Endothelial cell of umbilical vein (primary cell): ENCODE measurements at regions not wholly inside any gene's neighbourhood (a gene's known extent, or its start where the extent isn't known, plus 50 kb on each side); places are given as distances from the start of the nearest gene placed in this dataset.

Source experiments
- BruUV-seq: library from RNA; stranded (reverse); fragments of 400-500 nt; replicated peaks from 2 replicates; lab custom pipeline; 2021; lab: Mats Ljungman, UMichigan
- CTCF ChIA-PET: fragments of 300-600, 350-600 bp; sonication (Branson Sonifier 250); formaldehyde crosslinking; loops from one replicate; lab custom pipeline; 2021; ENCODE audit warnings: antibody characterized with exemption, inconsistent platforms; lab: Charles Lee
- POLR2A ChIA-PET: fragments of 300-600, 350-600 bp; sonication (Branson Sonifier 250); formaldehyde crosslinking; loops from one replicate; lab custom pipeline; 2021; ENCODE audit warnings: antibody characterized with exemption, inconsistent platforms; lab: Charles Lee
- DNase-seq: peaks from one replicate; pipeline ENCODE4 v3.0.0-alpha.2; 2011; ENCODE audit warnings: low read depth, low spot score
- FAIRE-seq: peaks from 2 replicates; lab custom pipeline; 2011; peaks lifted over from hg19 to GRCh38; lab: Jason Lieb, UNC
- H2AFZ ChIP-seq: 2 replicates; pipeline ENCODE4 v1.6.0; 2012; ENCODE audit warnings: low read depth, low read length, control low read depth, inconsistent platforms
- H3K27ac ChIP-seq: 2 replicates; pipeline ENCODE4 v1.5.1; 2011; ENCODE audit warnings: low read depth, mild to moderate bottlenecking, control low read depth, low read length, moderate library complexity; ENCODE audit not compliant: insufficient read depth
- H3K27me3 ChIP-seq, 2 experiments: 2 replicates each; pipeline versions ENCODE4 v1.6.0 to v1.6.1; 2011; ENCODE audit warnings: low read length in 2 of 2, mixed read lengths in 1 of 2; ENCODE audit not compliant: control insufficient read depth in 2 of 2, insufficient read depth in 2 of 2
- H3K36me3 ChIP-seq, 2 experiments: 2 replicates in 1 of 2; 3 replicates in 1 of 2; pipeline ENCODE4 v1.5.1; 2011; ENCODE audit warnings: low read length in 2 of 2, mild to moderate bottlenecking in 1 of 2, moderate library complexity in 1 of 2; ENCODE audit not compliant: control insufficient read depth in 2 of 2, insufficient read depth in 2 of 2; ENCODE audit errors: extremely low read depth in 1 of 2
- H3K4me1 ChIP-seq: 3 replicates; pipeline ENCODE4 v1.5.1; 2011; ENCODE audit warnings: mild to moderate bottlenecking, low read length; ENCODE audit not compliant: control insufficient read depth, insufficient read depth; ENCODE audit errors: extremely low read depth
- H3K4me2 ChIP-seq: 2 replicates; pipeline ENCODE4 v1.6.1; 2011; ENCODE audit warnings: low read length, control low read depth, mixed read lengths; ENCODE audit not compliant: insufficient read depth
- H3K4me3 ChIP-seq, 3 experiments: fragments of 200-600 bp in 1 of 3; sonication (generic), shearing (Covaris generic) in 1 of 3; replicated peaks in 1 of 3; 2 replicates each; pipeline ENCODE4 v1.5.1; 2011 to 2016; ENCODE audit warnings: control low read depth in 3 of 3, low read length in 3 of 3, mild to moderate bottlenecking in 2 of 3, inconsistent platforms in 1 of 3, low read depth in 1 of 3, moderate library complexity in 1 of 3; ENCODE audit not compliant: insufficient read depth in 1 of 3
- H3K79me2 ChIP-seq: 2 replicates; pipeline ENCODE4 v1.6.0; 2012; ENCODE audit warnings: low read length, inconsistent platforms; ENCODE audit not compliant: control insufficient read depth, insufficient read depth
- H3K9ac ChIP-seq: replicated peaks from 2 replicates; pipeline ENCODE3; 2011; ENCODE audit warnings: low read length, control low read depth; ENCODE audit not compliant: insufficient read depth; ENCODE audit errors: extremely low read depth
- H3K9me1 ChIP-seq: replicated peaks from 3 replicates; pipeline ENCODE4 v1.6.0; 2011; ENCODE audit warnings: mild to moderate bottlenecking, low read length; ENCODE audit not compliant: control insufficient read depth, insufficient read depth; ENCODE audit errors: extremely low read depth
- H3K9me3 ChIP-seq: replicated peaks from 2 replicates; pipeline ENCODE4 v1.5.1; 2012; ENCODE audit warnings: low read length, inconsistent platforms; ENCODE audit not compliant: control insufficient read depth, insufficient read depth
- H4K20me1 ChIP-seq: replicated peaks from 2 replicates; pipeline ENCODE3; 2011; ENCODE audit warnings: mild to moderate bottlenecking, low read length; ENCODE audit not compliant: control insufficient read depth, insufficient read depth; ENCODE audit errors: extremely low read depth
- CTCF ChIP-seq, 2 donors: IDR thresholded peaks; 1 replicate in 1 of 2; 2 replicates in 1 of 2; pipeline ENCODE4 v1.5.1; 2011; ENCODE audit warnings: low read length in 2 of 2, mild to moderate bottlenecking in 2 of 2, moderate library complexity in 2 of 2, control low read depth in 1 of 2, inconsistent platforms in 1 of 2, low read depth in 1 of 2; ENCODE audit not compliant: insufficient read depth in 1 of 2; ENCODE audit errors: extremely low read depth in 1 of 2
- EZH2 ChIP-seq: IDR thresholded peaks from 2 replicates; pipeline ENCODE4 v1.6.1; 2012; ENCODE audit warnings: borderline replicate concordance, low read depth, mild to moderate bottlenecking, moderate library complexity, low read length, inconsistent platforms; ENCODE audit not compliant: severe bottlenecking
- FOS ChIP-seq: IDR thresholded peaks from 2 replicates; pipeline ENCODE4 v1.6.1; 2011; ENCODE audit warnings: mild to moderate bottlenecking, low read length, moderate library complexity, borderline replicate concordance; ENCODE audit not compliant: insufficient read depth
- GATA2 ChIP-seq: IDR thresholded peaks from 2 replicates; pipeline ENCODE4 v1.7.0; 2011; ENCODE audit warnings: low read depth, mild to moderate bottlenecking, moderate library complexity, mixed read lengths, low read length; ENCODE audit not compliant: insufficient read length, insufficient read depth
- JUN ChIP-seq: IDR thresholded peaks from 2 replicates; pipeline ENCODE4 v1.6.1; 2011; ENCODE audit warnings: borderline replicate concordance, low read depth; ENCODE audit not compliant: insufficient read length, insufficient read depth
- MYC ChIP-seq: IDR thresholded peaks from one replicate; pipeline ENCODE4 v1.6.1; 2011; ENCODE audit warnings: mild to moderate bottlenecking, low read depth, low read length
- POLR2A ChIP-seq: IDR thresholded peaks from 2 replicates; pipeline ENCODE4 v1.6.1; 2012; ENCODE audit warnings: low read depth, mild to moderate bottlenecking, control low read depth, low read length
- POLR2AphosphoS5 ChIP-seq: IDR thresholded peaks from 2 replicates; pipeline ENCODE4 v1.6.1; 2012; ENCODE audit warnings: low read depth, mild to moderate bottlenecking, control low read depth, low read length, moderate library complexity; ENCODE audit not compliant: insufficient read depth
- dilution Hi-C: fragments of 300-500 bp; cut with MboI; formaldehyde crosslinking; loops from one replicate; pipeline ENCODE4 v1.15.0; 2019; ENCODE audit warnings: low sequenced_read_pairs; ENCODE audit not compliant: extremely low pct_ligation_motif_present
- intact Hi-C: fragments of 100-400 bp; cut with micrococcal nuclease; formaldehyde crosslinking; loops from one replicate; pipeline ENCODE4 v1.10.0; 2022
- TF ChIP-seq, protein P1 (sequence below): IDR thresholded peaks from 2 replicates; pipeline ENCODE4 v1.6.1; 2011; ENCODE audit not compliant: insufficient read depth, insufficient read length

GRCh38 chr4:79025170-79025569 is 85.9 kb upstream of the PAQR3 start:
- ChIA-PET POLR2A (no interaction called here), CTCF (interaction anchor here (1.1 kb wide), 1 partner anchor 17 kb away, joined by 3 read pairs; no protein-coding TSS in a partner anchor)
- no peak for DNase-seq
- BruUV-seq: no TSS peak
- intact Hi-C loops (no loop called here), dilution Hi-C loops (no loop called here)
- H3K27me3 ChIP-seq: no peaks in the 10 kb centered on the region
- no peak for FAIRE-seq
- no peak overlapping the region for H3K9ac ChIP-seq
- H4K20me1 ChIP-seq: no peaks in the 10 kb centered on the region
- H3K4me1 ChIP-seq: no peaks in the 10 kb centered on the region
- H2AFZ ChIP-seq: no peak overlapping the region
- H3K27ac ChIP-seq: no peak overlapping the region
- H3K4me2 ChIP-seq: no peak overlapping the region
- H3K9me1 ChIP-seq: no peaks in the 10 kb centered on the region
- TF ChIP-seq, protein P1, sequence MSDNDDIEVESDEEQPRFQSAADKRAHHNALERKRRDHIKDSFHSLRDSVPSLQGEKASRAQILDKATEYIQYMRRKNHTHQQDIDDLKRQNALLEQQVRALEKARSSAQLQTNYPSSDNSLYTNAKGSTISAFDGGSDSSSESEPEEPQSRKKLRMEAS: no peak
- TF ChIP-seq JUN: no peak
- TF ChIP-seq POLR2AphosphoS5: no peak
- no peak for TF ChIP-seq POLR2A
- TF ChIP-seq FOS: no peak
- no peak for TF ChIP-seq CTCF (IDR thresholded peaks at IDR 0.05; ENCODE audit: extremely low read depth in 1 of 2, insufficient read depth in 1 of 2, low read depth in 1 of 2, low read length in 2 of 2)
- no peak for TF ChIP-seq GATA2
- TF ChIP-seq EZH2: no peak
- no peak for TF ChIP-seq MYC
- no peaks in the 10 kb centered on the region for H3K9me3 ChIP-seq
- no peaks in the 10 kb centered on the region for H3K36me3 ChIP-seq
- no peak overlapping the region for H3K4me3 ChIP-seq
- no peaks in the 10 kb centered on the region for H3K79me2 ChIP-seq
